HG03196 (cell line): ENCODE measurements at regions not wholly inside any gene's neighbourhood (a gene's known extent, or its start where the extent isn't known, plus 50 kb on each side); places are given as distances from the start of the nearest gene placed in this dataset.

Source experiments
- ATAC-seq: cut with Tn5 transposase; IDR thresholded peaks from one replicate; pipeline ENCODE4 v1.9.1; 2021; ENCODE audit not compliant: unreplicated experiment

DNA sequence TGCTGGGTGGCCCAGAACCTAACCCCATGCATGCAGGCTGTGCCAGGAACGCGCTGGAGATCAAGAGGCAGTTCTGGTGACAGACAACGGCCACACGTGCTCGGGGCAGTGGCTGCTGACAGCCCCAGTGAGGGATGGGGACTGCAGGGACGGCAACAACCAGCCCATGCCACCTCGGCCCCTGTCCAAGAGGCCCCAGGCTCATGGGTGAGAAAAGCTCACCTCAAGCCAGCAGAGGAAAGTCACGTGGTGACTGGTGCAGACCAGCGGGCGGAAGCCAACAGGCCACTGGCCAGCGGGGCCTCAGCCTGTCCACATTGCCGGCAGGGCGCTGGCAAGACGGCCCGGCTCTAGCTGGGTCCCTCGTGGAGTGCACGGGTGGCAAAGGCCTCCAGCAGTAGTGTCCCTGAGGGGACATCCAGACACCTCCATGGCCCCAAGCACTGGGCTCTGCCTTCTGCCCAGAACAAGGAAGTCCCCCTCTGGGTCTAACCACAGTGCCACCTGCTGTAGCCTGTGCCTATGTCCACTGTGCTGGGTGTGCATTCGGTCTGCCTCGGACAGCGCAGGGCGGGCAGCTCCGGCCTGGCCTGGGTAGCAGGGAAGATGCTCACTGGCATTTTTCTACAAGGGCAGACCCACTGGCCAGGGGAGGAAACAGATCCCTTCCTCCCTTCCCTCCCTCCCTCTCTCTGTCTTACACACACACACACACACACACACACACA, 134.1 kb downstream of the NCOR2 start:
- no peak for ATAC-seq

DNA sequence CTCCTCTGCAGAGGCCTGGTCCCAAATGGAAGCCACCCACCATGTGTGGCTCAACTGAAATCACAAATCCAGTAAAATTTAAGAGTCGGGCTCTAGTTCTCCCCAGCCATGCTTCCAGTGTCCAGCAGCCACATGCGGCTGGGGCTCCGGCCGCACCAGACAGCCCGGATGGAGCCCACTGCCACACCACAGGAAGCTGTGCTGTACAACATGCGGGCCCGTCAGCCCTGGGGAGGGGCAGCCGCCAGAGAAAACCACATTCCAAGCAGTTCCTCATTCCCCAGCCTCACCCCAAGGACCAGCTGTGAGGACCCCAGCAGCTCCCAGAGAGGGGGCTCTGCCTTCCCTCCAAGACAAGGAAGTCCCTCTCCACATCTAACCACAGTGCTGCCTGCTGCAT, 135.0 kb downstream of the NCOR2 start:
- ATAC-seq = no peak

DNA sequence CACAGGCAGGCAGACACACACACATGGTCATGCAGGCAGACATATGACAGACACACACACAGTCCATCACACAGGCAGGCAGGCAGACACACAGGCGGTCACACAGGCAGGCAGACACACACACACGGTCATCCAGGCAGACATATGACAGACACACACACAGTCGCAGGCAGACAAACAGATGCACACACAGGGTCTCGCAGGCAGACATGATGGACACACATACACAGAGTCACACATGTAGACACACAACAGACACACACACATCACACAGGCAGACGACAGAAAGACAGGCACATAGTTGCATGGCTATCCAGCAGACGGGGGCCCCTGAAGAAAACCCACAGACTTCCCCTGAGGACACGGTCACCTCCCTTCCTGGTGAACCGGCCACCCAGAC, 135.4 kb downstream of the NCOR2 start:
- no peak for ATAC-seq

DNA sequence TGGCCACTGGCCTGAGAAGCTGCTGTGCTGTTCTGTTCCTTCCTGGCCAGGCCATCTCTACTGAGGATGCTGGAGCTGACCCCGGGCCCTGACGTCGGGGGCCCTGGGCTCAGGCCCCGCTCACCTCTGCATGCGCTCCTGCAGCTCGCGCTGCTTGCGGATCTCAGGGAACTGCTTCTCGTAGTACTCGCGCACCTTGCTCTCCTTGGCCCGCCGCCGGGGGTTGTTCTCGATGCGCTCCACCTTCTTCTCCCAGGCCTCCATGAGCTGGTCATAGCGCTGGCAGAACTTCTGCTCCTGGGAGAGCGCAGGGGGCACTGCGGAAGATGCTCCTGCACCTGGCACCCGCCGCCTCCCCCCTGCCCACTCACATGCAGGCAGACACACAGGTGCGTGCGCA, 135.6 kb downstream of the RFLNA start:
- ATAC-seq = no peak

DNA sequence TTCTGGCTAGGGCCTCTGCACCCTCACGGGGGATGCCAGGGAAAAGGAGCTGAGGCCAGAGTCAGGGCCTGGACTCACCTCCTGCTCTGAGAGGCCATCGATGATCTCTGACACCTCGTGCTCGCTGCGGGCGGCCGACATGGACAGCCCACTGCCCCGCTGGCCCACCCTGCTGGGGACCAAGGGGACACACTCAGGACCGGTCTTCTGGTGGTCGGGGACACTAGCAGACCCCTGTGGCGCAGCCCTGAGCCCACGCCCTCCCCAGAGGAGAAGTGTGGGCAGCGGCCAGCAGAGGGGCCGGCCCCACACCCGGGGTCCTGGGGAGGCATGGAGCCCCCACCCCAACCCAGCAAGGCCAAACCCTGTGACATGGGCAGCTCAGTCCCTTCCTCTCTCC, 134.6 kb downstream of the RFLNA start:
- ATAC-seq = no peak

DNA sequence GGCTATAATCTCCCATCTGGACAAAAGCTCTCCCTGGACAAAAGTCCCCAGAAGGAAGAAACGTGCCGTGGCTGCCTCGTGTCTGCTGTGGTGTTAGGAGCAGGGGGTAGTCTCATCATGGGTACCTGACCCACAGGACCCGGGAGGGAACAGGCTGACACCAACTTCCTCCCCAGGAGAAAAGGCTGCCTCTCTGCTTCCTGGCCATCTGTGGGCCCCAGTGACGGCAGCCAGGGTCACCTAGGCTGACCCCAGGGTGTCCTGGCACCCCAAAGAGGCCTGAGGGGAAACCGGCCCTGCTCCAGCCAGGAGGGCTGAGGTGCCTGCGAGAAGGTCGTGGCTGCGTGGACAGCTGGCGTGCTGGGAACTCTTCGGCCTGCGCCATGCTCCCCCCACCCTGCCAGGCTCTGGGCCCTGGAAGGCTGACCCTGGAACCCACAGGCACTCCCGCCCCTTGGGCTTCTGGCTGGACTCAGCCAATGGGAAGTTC, 133.9 kb downstream of the RFLNA start:
- ATAC-seq = no peak

DNA sequence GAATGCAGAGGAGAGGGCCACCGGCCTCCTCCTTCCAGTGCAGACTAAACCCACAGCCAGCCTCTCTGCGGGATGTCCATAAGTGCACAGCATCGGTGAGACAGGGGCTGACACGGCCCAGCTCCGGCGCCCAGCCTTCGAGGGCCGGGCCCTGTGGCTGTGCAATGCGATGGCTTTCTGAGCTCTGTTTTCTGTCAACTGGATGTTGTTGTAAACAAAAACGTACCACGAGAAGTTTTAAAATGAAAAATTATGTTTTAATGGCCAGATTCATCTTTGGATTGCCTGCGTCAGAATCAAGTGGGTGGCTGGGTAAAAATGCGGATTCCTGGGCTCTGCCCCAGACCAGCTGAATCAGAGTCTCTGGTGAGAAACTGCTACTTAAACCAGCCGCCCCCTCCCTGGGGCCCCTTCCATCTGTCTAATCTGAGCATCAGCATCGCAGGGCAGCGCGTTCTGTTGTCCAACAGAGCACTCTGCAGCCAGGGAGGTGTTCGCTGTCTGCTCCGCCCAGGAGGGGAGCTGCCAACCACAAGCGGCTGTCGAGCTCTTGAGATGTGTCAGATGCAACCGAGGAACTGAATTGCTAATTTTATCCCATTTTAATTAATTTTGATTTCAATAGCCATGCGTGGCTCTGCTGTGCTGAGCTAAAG, 133.4 kb downstream of the RFLNA start:
- no peak for ATAC-seq

DNA sequence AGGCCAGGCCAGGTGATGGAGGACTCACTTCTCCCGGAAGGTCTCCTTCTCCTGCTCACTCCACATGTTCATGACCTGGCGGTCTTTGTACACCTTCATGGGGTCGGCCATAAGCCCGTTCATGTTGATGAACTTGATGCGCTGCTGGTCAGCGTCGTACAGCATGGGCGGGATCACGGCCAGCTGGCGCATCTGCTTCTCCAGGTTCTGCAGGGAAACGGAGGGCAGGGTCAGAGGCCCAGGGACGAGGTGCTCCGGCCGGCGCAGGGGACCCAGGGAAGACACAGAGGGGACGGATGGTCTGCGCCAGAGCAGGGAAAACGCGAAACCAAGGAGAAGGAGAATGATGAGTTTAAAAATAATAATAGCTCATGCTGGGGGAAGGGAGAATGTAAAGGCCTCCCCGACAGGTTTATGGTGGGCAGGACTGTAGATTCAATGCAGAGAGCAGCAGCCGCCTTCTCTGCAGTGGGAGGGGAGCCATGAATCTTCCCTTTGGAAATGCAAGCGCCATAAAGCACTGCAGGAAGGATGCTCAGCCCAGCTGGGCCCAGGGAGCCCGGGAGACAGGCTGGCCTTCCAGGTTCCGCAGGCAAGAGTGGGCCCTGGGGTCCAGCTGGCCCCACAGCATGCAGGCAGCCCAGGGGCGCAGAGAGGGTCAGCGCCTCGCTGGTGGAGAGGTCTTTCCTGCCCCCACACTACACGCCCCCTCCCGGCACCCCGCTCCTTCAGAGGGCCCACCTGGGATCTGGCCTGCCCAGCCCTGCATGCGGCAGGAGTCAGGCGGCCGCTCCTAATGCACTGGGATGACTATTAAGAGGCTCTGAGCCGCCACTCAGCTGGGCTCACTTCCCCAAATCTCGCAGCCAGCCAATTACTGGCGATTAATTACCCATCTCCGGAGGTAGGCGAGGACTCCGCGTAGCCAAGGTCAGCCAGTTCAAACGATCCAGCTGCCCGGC, 132.0 kb downstream of the RFLNA start:
- no peak for ATAC-seq

DNA sequence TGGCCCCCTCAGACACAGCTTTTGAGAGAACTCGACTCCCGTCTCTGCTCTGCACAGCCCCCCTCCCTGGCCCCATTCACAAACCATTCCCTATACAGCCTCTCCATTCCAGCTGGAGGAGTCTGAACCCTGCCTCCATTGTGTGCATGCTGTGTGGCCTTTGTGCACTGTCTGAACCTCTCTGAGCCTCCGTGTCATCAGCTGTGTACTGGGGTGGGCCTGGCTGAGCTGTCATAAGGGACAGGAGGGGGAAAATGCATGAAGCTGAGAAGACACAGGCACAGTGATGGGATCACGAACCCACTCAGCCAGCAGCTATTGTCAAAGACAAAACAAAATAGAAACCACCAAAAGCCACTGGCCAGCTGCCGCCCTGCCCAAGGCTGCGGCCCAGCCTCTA, 130.8 kb downstream of the RFLNA start:
- no peak for ATAC-seq

DNA sequence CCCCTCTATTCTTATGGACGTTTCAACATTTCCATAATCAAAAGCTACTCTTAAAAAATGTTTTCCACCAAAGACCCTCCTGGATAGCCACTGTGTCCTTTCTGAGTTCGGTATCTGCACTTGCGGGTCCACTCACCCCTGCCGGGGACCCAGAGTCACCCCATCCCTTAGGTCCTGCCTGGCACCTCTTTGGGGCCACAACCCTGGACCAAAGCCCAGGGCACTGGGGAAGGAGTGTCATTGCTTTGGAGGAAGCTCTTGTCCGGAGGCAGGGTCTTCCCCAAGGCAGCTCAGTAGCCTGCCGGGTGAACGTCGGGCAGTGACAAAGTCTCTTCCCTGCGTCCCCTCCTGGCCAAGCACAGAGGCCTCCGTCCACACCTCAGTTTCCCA, 129.6 kb downstream of the RFLNA start:
- no peak for ATAC-seq

DNA sequence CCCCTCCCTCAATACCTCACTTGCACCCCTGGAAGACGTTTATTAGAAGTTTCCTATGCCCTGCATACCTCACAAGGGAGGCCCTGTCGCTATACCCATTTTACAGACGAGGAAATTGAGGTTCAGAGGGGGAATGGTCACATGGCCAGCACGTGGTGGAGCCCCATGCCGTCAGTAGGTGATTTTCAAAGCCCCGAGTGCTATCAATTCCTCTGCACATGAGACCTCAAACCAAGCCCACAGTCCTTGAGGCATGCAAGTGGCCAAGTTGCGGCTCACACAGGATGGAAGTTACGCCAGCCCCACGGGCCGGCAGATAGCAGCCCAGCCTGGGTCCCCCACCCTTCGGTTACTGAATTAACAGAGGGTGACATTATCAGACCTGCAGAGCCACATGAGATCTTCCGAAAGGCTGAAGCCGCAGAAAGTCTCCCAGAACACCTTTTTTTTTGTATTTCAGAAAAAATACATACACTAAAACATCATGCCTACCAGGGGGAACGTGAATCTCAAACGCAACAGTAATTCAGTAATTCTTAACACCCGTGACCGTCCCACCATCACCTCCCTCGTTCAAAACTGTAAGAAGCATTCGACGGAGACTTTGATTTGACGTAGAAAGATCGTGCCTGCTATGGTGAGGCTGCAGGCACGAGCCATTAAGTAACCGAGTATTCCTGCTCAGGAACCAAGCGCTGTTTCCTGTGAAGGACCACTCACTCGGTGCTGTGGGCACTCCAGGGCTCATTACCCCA, 129.0 kb downstream of the RFLNA start:
- no peak for ATAC-seq

DNA sequence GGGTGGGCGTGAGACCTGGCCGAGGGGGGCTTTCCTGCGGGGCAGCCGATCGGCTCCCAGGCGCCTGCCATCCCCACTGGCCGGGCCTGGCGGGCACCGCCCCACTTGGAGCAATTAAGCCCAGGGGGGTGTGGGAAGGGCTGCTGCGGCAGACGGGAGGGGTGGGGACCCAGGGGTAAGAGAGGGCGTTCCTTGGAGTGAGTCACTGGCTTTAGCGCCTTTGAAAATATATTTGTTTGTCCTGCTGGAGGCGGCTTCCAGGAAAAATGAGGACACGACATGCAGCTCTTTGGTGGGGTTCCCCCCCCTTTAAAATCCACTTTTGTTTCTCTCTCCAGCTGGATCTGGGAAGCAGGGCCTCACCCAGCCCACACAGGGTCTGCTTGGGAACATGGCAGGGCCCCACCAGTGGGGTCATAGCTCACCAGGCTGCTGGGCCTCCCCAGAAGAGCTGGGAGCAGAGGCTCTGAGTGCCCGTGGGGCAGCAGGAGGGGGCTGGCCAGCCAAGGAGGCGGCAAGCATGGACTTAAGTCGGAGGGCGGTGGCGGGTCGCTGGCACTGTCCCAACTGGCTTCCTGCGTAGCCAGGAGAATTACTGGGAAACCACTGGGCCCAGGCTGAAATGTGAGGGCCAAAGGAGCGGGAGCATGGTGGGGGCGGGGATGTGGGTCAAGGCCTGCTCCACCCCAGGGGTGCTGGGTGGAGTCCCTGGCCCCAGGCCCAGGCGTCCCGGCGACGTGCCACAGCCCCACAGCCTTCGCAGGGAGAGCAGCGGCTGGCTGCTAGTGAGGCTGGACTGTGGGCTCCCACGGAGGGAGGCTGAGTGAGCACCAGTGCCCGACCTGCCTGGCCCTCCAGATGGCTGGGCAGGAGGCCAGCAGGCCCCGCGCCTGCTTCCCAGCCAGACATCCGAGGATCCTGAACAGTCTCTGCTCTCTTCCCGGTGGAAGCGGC, 128.0 kb downstream of the RFLNA start:
- ATAC-seq = no peak

DNA sequence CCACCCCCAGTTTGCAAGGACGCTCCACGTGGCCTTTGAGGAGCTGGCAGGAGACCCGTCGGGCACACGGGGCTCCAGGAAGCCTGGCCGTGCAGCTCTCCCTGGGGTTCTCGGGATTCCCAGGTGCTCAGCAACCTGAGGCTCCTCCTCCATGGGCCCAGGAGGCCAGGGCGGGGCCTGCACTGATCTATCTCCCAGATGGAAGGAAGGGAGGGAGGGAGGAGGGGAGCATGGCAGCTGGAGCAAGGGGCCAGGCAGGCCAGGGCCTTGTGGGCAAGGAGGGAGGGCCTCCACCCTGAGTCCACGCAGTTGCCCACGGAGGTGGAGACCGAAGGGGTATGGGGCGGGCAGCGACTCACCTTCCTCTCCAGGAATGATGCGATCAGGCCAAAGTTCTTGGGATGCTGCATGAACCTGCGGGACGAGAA, 127.3 kb downstream of the RFLNA start:
- no peak for ATAC-seq

DNA sequence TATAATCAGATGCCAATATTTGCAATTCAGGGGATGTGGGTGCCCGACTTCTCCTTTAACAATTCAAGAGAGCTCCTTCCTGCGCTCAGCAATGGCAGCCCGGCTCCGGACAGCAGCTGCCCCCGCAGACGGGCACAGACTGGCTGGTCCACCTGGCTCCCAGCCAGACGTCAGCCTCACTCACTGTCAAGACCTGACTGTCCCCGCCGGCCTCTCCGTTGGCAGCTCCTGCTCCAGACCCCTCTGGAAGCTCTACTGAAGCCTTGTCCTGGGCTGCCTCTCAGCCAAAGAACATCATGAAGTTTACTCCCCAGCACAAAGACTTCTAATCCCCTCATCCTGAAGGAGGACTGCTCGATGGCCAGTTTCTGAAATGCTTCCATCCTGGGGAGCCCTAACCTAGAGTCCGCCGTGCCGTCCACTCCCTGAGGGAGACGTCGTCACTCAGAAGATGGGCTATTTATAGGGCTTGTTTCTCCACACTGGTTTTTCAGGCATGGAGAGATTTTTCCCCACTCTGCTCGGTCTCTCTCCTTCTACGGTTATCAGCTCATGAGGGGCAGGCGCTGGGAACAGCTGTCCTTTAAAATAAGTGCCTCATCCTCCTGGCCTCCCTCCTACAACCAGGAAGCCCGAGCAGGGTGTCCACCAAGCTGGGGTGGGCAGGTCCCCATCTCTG, 126.2 kb downstream of the RFLNA start:
- no peak for ATAC-seq

DNA sequence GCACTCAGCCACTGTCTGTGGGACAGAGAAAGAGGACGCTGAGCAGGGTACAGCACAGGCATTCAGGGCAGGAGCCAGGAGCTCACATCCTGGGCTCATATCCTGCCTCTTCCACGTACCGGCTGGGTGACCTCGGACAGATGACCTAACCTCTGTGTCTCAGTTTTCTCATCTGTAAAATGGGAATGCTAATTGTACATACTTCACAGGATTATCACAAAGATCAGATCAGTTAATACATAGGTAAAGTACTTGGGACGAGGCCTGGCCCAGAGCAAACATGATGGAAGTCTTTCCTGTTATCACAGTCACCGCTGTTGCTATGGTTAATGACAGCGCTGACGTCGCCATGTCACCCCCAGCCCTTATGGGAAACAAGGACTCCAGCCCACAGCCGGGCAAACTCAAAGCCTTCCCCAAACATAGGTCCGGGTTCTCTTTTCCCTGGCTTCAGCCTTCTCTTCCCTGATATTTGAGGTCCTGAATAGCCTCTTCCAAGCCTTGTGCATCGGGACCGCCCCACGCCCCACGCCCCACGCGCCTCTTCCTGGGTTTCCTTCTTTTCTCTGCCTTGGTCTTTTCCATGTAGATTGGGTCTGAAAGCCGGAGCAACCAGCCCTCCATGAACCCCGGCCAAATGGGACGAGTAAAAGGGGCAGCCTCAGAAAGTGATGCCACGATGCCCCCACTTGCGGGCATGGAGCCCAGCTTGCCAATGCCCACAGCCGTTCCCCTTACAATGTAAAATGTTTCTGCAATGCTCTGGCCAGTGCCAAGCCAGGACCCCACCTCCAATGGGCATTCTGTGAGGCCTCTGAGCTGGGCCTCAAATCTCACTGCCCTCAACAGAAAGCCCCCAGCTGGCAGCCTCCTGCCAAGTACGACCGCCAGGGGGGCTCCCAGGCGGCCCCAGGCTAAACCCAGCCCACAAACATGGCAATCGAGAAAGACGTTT, 125.4 kb downstream of the RFLNA start:
- no peak for ATAC-seq

DNA sequence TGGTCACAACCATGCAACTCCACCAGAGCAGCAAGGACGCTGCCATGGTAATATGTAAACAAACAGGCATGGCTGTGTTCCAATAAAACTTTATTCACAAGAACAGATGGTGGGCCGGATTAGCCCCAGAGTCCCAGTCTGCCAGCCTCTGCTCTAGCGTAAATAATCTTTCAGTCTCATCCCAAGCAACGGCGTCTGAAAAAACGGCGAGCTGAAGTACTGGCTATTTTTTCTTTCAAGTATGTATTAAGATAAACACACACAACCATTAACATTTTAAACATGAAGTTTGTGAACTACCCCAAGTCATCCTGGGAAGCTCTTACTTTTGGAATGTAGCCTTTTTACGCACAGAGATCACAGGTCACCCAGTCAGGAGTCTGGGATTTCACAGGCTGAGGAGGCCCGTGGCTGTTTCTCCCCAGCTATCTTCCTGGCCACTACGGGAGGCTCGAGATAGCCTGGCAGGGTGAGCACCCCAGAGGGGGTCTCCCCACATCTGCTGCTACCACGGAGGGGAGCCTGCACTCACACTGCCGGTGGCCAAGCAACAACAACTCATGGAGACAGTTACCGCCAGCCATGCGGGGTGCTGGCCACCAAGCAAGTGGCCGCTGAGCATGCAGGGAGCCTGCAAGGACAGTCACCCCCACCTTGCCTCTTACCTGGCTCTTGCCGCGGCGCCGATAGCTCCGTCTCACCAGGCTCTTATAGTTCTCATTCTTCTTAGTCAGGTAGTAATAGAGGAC, 124.6 kb downstream of the RFLNA start:
- ATAC-seq = no peak

DNA sequence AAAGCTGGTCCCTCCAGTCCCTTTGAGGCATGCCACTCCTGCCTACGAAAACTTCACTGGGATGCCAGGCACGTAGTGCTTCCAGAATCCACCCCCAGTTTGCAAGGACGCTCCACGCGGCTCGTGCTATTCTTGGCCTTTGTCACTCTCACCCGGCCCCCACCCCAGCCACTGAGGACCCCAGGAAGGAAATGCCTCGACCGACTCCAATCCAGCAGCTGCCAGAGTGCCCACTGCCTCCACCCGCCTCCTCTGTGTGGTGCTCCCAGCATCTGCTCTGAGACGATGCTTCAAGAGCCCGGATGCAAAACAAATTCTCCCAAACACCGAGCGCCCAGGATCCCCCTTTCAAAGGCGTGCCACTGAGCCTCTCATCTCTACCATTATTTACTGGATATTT, 123.9 kb downstream of the RFLNA start:
- ATAC-seq = no peak
